NT2/D1 (cell line): ENCODE measurements at regions not wholly inside any gene's neighbourhood (a gene's known extent, or its start where the extent isn't known, plus 50 kb on each side); places are given as distances from the start of the nearest gene placed in this dataset.

Source experiments
- DNase-seq: peaks from one replicate; pipeline ENCODE4 v3.0.0-alpha.2; 2011; ENCODE audit warnings: low read depth, low spot score
- H3K27me3 ChIP-seq: 2 replicates; pipeline ENCODE4 v1.6.0; 2011; ENCODE audit warnings: mild to moderate bottlenecking; ENCODE audit not compliant: insufficient read length, insufficient read depth
- H3K36me3 ChIP-seq: 2 replicates; pipeline ENCODE4 v1.6.1; 2011; ENCODE audit warnings: mild to moderate bottlenecking, low read length, mixed read lengths; ENCODE audit not compliant: insufficient read depth, insufficient read length
- H3K4me1 ChIP-seq: 2 replicates; pipeline ENCODE4 v1.5.1; 2011; ENCODE audit not compliant: insufficient read depth, insufficient read length
- H3K4me3 ChIP-seq: 2 replicates; pipeline ENCODE4 v1.5.1; 2011; ENCODE audit warnings: low read depth; ENCODE audit not compliant: insufficient read length
- H3K9ac ChIP-seq: 2 replicates; pipeline ENCODE4 v1.6.0; 2011; ENCODE audit warnings: low read depth; ENCODE audit not compliant: insufficient read length
- H3K9me3 ChIP-seq: 2 replicates; pipeline ENCODE4 v1.5.1; 2011; ENCODE audit warnings: mild to moderate bottlenecking, low read length; ENCODE audit not compliant: insufficient read depth
- SUZ12 ChIP-seq: IDR thresholded peaks from 2 replicates; pipeline ENCODE4 v1.6.1; 2011; ENCODE audit not compliant: insufficient read length, insufficient read depth; ENCODE audit errors: extremely low read depth
- YY1 ChIP-seq: IDR thresholded peaks from 2 replicates; pipeline ENCODE4 v1.6.1; 2011; ENCODE audit not compliant: insufficient read length, insufficient read depth
- ZNF274 ChIP-seq: IDR thresholded peaks from 2 replicates; pipeline ENCODE4 v1.6.1; 2011; ENCODE audit warnings: mild to moderate bottlenecking, low read depth, low read length

DNA sequence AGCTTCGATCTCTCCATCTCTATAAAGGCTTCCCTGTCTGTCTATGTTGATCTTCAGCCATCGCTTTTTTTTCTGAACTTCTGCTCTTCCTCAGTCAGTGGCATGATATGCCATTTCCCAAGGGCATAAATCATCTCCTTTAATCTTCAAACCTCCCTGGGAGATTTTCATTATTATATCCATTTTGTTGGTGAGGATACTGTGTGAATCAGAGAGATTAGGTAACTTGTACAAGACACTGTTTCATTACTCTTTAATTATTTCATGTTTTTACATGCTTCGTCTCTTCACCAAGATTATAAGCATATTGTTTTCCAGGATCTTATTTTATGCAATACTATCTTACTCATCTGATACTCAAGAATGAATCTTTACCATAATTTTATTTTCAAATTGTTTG, 124.8 kb upstream of the ATP11B start:
- no peak for TF ChIP-seq SUZ12
- TF ChIP-seq ZNF274: no peak
- no peak for TF ChIP-seq YY1
- no peaks in the 10 kb centered on the region for H3K9me3 ChIP-seq
- no peak overlapping the region for H3K9ac ChIP-seq
- H3K27me3 ChIP-seq: no peaks in the 10 kb centered on the region
- no peak overlapping the region for H3K4me3 ChIP-seq
- no peaks in the 10 kb centered on the region for H3K4me1 ChIP-seq
- no peak for DNase-seq
- H3K36me3 ChIP-seq: no peaks in the 10 kb centered on the region

GRCh38 chr3:182668974-182669373, 124.3 kb upstream of the ATP11B start:
- Histone ChIP-seq H3K4me3 (no peak overlapping the region), H3K9ac (no peak overlapping the region), H3K4me1 (no peaks in the 10 kb centered on the region), H3K36me3 (no peaks in the 10 kb centered on the region), H3K27me3 (no peaks in the 10 kb centered on the region), H3K9me3 (no peaks in the 10 kb centered on the region)
- DNase-seq: no peak
- TF ChIP-seq SUZ12 (no peak), ZNF274 (no peak), YY1 (no peak)

DNA sequence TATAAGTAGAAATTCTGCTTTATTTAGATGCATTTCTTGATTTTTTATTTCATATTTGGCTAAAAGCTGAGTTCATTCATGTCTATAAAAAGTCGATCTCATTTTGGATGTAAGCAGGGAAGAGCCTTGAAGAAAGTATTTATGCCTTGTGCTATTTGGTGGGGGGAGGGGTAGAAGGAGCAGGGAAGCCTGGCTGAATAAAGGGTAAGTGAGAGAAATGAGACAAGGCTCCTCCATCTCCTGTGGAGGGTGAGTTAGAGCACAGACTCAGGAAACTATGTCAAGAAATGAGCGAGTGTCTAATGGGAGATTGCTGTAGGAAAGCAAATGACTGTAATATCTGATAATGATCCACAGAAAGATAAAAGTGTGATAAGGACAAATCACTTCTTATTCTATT, 121.8 kb upstream of the ATP11B start:
- no peak for DNase-seq
- no peaks in the 10 kb centered on the region for H3K27me3 ChIP-seq

DNA sequence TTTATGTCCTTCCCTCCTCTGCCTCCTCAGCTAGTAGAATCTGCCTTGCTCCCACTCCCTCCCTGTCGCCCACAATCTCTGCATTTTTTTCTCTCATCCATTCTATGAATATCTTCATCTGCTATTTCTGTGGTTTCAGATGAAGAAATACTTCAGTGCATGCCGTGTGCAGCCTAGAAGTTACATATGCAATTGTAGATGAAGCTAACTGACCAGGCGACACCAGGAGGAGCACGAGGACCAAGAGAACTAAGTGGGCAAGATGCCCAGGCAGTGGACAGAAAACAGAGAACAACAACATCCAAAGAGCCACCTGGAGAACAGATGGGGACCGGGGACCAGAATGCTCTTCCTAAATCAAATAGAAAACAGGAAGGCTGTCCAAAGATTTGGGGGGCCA, 121.4 kb upstream of the ATP11B start:
- TF ChIP-seq SUZ12 (no peak), YY1 (no peak), ZNF274 (no peak)
- Histone ChIP-seq H3K4me1 (no peaks in the 10 kb centered on the region), H3K36me3 (no peaks in the 10 kb centered on the region), H3K9me3 (no peaks in the 10 kb centered on the region), H3K9ac (no peak overlapping the region), H3K27me3 (no peaks in the 10 kb centered on the region), H3K4me3 (no peak overlapping the region)
- no peak for DNase-seq

More for the DNA sequence above, 121.8 kb upstream of the ATP11B start:
- H3K4me1 ChIP-seq: no peaks in the 10 kb centered on the region
- no peak for TF ChIP-seq YY1
- no peak for TF ChIP-seq SUZ12
- TF ChIP-seq ZNF274: no peak
- H3K9ac ChIP-seq: no peak overlapping the region
- H3K36me3 ChIP-seq: no peaks in the 10 kb centered on the region
- H3K9me3 ChIP-seq: no peaks in the 10 kb centered on the region
- H3K4me3 ChIP-seq: no peak overlapping the region

GRCh38 chr3:182673336-182673735, 120.0 kb upstream of the ATP11B start:
- TF ChIP-seq YY1 (no peak), ZNF274 (no peak), SUZ12 (no peak)
- Histone ChIP-seq H3K36me3 (no peaks in the 10 kb centered on the region), H3K27me3 (no peaks in the 10 kb centered on the region), H3K4me3 (no peak overlapping the region), H3K9me3 (no peaks in the 10 kb centered on the region), H3K4me1 (no peaks in the 10 kb centered on the region), H3K9ac (no peak overlapping the region)
- no peak for DNase-seq

DNA sequence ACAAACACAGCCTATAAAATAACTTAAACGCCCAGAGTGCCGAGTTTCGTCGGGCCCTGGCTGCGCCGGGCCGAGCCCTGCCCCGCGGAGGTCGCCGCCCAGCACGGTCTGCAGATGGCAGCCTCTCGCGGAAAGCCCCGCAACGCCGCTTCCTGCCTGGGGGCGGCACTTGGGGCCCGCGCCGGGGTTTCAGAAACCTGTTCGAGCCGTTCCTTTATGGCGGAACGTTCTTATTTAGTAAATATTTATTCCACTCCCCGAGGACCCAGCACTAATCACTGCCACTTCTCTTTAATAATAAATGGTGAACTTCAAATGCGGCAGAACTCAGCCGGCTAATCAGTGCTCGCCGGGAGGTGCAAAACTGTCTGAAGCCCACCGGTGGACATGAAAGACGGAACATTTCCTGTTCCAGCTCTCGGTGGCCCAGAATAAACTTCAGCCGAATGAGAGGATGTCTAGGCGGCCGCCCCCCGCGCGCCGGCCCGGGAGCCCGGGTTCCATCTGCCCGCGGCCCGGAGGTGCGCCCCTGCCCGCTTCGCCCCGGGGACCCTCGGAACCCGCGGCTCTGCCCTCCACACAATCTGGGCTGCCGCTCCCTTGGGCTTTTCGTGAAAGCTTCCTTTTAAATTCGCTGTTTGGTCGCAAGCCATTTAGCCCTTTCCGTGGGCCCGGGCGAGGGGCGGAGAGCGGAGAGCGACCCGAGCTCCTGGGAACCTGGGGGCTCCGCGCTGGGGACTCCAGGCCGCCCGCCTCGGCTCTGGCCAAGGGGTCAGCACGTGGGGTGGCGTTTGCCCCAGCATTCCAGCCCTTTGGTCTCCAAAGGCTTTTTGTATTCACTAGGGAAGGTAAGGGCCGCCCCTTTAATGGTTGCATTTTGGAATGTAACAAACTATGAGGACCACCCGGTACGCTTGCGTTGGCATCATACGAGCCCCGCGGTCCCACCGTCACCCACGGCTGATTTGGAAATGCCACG, 110.8 kb upstream of the ATP11B start:
- peak overlapping the region; percentile 79 for H3K9ac ChIP-seq
- TF ChIP-seq ZNF274 (no peak), YY1 (no peak), SUZ12 (no peak)
- peak; percentile 35 for DNase-seq

DNA sequence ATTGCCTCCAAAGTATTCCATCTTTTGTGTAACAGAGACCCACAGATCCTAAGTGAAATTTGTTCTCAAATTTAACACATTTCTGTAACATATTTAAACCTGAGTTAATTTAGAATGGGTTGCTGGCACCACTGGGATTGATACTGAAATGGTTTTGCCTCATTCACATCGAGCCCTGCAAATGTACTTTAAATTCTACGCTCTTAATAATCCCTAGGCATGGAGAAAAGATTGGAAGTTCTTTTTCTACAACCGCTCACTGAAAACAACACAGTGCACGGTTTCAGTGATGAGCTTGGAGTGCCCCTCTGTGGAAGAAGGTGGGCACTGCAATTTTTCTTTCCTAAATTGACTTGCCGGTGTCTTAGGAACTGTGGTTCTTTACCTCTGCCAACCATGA, 109.9 kb upstream of the ATP11B start:
- H3K4me1 ChIP-seq: no peaks in the 10 kb centered on the region
- peaks cover 11% of the 10 kb centered on the region for H3K27me3 ChIP-seq
- no peak overlapping the region for H3K4me3 ChIP-seq
- TF ChIP-seq YY1 (no peak), ZNF274 (no peak), SUZ12 (no peak)
- peak; percentile 70 for DNase-seq
- no peaks in the 10 kb centered on the region for H3K9me3 ChIP-seq
- H3K9ac ChIP-seq: no peak overlapping the region
- no peaks in the 10 kb centered on the region for H3K36me3 ChIP-seq

More for the DNA sequence above, 110.8 kb upstream of the ATP11B start:
- peak overlapping the region; percentile 55 for H3K4me3 ChIP-seq
- H3K9me3 ChIP-seq: no peaks in the 10 kb centered on the region
- no peaks in the 10 kb centered on the region for H3K4me1 ChIP-seq
- H3K36me3 ChIP-seq: no peaks in the 10 kb centered on the region
- H3K27me3 ChIP-seq: peaks cover 11% of the 10 kb centered on the region
